Fibroblast of mammary gland (primary cell): ENCODE measurements at regions not wholly inside any gene's neighbourhood (a gene's known extent, or its start where the extent isn't known, plus 50 kb on each side); places are given as distances from the start of the nearest gene placed in this dataset.
"Not testable (repeated sequence)": the region's sequence is repeated elsewhere in the genome, so short reads cannot be mapped to it uniquely, and the experiment has no call there.

Experiments
- DNase-seq: peaks from one replicate; pipeline ENCODE4 v3.0.0-alpha.2; 2010; ENCODE audit warnings: low read depth
- H3K4me3 ChIP-seq: 2 replicates; pipeline ENCODE4 v1.5.1; 2011; ENCODE audit warnings: low read depth, mild to moderate bottlenecking, low read length, moderate library complexity; ENCODE audit not compliant: control insufficient read depth
- TF ChIP-seq, protein P1 (sequence below): conservative IDR thresholded peaks from 2 replicates; pipeline ENCODE4 v1.5.1; 2011; ENCODE audit warnings: low read depth, low read length, inconsistent platforms; ENCODE audit not compliant: control insufficient read depth, insufficient read depth

DNA sequence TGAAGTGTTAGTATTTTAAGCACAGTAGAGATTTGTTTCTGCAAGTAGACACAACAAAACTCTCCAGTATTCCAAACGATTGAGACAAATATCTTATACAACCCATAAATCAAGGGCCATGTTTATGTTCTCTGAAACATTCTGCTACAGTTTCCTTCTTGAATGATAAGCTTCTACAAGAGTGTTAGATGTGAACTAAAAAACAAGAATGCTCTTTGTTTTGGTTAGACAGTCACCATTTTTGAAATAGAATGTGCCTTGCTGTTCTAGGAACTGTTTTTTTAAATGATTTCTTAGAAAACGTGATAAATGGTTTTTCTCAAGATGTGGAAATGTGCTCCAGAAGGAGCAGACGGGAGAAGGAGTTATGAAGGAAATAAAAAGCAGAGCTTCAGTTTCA, 1656.3 kb upstream of the FLRT2 start:
- no peak for DNase-seq
- no peak overlapping the region for H3K4me3 ChIP-seq
- TF ChIP-seq, protein P1, sequence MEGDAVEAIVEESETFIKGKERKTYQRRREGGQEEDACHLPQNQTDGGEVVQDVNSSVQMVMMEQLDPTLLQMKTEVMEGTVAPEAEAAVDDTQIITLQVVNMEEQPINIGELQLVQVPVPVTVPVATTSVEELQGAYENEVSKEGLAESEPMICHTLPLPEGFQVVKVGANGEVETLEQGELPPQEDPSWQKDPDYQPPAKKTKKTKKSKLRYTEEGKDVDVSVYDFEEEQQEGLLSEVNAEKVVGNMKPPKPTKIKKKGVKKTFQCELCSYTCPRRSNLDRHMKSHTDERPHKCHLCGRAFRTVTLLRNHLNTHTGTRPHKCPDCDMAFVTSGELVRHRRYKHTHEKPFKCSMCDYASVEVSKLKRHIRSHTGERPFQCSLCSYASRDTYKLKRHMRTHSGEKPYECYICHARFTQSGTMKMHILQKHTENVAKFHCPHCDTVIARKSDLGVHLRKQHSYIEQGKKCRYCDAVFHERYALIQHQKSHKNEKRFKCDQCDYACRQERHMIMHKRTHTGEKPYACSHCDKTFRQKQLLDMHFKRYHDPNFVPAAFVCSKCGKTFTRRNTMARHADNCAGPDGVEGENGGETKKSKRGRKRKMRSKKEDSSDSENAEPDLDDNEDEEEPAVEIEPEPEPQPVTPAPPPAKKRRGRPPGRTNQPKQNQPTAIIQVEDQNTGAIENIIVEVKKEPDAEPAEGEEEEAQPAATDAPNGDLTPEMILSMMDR: no peak

DNA sequence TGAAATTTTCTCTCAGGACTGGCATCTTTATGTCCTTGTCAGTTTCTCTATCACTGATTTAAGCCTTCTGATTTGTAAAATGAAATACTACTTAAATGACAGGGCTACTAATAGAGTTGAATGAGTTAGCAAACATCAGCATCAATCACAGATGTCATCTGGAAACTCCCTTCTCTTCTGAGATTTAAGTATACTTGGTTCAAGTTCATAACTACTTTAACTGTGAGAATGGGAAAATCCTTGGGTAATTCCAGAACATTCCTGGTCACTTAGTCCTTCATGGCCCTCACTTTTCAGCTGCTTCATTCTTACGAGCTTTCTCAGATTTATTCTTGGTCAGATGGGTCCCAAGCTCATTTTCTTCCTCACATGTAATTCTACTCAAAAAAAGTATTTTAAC, 1655.3 kb upstream of the FLRT2 start:
- TF ChIP-seq, protein P1: no peak
- peak; percentile 17 for DNase-seq
- H3K4me3 ChIP-seq: no peak overlapping the region

DNA sequence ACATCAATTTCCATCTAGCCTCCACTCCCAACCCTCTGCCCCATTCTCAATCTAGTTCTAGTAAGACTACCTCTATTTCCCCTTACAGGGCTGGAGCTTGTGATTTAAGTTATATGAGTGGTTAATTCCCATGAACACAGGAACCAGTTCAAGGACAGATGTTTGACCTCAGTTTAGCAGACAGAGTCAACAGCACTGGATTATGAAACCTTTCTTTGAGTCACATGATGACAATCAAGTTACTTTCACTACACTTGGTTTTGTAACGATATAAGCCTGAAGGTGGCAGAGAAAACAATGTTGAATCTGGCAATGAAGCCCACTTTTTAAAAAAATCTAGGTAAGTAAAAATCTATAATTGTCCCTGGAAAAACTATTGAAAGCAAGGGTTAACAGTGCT, 1646.2 kb upstream of the FLRT2 start:
- no peak overlapping the region for H3K4me3 ChIP-seq
- DNase-seq: no peak
- TF ChIP-seq, protein P1: no peak

DNA sequence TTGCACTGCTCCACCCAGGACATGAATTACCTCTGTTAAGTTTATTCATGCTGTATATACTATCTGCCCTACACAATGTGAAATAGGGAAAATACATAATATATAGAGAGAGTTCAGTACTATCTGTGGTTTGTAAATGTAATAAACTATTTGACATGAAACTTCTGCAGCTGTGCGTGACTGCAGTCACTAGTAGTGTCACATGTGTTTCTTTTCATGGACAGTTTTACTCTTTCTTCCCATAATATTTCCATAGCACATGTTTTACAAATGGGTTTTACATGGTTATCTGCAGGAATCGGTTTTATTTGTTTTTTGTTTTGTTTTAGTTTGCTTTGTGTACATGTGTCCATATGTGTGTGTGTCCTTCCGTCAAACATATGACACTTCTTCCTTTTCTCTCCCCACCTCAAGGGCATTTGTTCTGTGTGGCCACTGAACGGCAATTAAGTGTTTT, 1644.1 kb upstream of the FLRT2 start:
- DNase-seq: no peak
- H3K4me3 ChIP-seq: no peak overlapping the region
- TF ChIP-seq, protein P1: no peak

DNA sequence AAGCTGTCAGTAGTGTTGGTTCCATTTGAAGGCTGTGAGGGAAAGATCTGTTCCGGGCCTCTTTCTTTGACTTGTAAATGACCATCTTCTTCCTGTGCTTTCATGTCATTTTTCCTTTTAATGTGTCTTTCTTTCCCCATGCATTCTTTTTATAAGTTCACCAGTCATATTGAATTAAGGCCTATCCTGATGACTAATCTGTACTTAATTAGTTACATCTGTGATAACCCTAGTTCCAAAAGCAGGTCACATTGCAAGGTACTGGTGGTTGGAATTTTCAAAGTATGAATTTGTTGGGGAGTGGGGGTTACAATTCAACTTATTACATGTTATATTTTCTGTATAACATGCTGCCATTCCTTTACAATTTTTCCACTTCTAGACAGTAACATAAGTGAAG, 1642.1 kb upstream of the FLRT2 start:
- TF ChIP-seq, protein P1: no peak
- DNase-seq: peak; percentile 30
- H3K4me3 ChIP-seq: no peak overlapping the region

DNA sequence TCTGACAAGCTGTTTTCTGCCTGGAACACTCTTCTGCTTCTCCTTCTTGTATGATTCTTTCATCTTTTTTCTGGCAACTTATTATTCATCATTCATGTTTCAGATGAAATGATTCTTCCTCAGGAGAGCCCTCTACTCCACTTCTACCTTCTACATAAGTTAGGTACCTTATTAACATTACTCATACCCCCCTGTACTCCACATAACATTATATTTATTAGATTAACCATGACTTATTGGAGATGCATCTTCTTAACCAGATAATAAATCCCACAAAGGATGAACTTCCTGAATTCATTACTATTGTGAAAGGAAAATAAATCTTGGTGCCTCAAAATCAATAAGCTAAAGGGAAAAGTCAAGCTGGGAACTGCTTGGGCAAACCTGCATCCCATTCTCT, 1636.5 kb upstream of the FLRT2 start:
- TF ChIP-seq, protein P1: no peak
- DNase-seq: no peak
- no peak overlapping the region for H3K4me3 ChIP-seq

DNA sequence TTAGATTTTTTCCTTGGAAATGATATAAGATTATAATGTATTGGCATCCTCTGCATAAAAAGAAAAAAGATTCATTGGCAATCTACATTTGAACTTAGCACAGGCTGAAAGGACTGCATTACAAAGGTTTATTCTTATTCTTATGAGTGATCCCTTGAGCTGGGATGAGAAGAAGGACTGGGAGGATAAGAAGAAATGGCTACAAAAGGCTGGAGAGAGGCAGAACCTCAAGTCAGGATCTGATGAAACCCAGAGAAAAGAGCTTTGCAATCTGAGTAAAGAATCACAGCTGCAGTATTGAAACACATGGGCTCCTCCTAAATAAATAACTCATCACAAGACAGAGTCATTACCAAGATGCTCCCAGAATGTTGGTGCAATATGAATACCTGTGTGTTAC, 1635.4 kb upstream of the FLRT2 start:
- TF ChIP-seq, protein P1: no peak
- DNase-seq: no peak
- H3K4me3 ChIP-seq: no peak overlapping the region

DNA sequence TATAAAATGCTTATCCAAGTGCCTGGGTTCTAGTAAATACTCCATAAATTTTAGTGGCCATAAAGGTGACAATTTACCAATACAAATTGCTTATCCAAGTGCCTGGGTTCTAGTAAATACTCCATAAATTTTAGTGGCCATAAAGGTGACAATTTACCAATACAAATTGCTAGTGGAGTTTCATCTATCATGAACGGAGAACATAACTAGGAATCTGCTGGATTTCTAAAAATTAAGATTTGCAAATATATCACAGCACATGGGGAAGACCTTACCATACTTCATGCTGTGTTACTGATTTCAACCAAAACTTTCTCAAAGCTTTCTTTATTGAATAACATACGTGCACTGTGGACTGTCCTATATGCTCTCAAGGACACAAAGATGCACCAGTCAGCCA, 1631.4 kb upstream of the FLRT2 start:
- not testable (repeated sequence) for DNase-seq, H3K4me3 ChIP-seq
